ENCODE measurements at regions not wholly inside any gene's neighbourhood (a gene's known extent, or its start where the extent isn't known, plus 50 kb on each side); places are given as distances from the start of the nearest gene placed in this dataset.

DNA sequence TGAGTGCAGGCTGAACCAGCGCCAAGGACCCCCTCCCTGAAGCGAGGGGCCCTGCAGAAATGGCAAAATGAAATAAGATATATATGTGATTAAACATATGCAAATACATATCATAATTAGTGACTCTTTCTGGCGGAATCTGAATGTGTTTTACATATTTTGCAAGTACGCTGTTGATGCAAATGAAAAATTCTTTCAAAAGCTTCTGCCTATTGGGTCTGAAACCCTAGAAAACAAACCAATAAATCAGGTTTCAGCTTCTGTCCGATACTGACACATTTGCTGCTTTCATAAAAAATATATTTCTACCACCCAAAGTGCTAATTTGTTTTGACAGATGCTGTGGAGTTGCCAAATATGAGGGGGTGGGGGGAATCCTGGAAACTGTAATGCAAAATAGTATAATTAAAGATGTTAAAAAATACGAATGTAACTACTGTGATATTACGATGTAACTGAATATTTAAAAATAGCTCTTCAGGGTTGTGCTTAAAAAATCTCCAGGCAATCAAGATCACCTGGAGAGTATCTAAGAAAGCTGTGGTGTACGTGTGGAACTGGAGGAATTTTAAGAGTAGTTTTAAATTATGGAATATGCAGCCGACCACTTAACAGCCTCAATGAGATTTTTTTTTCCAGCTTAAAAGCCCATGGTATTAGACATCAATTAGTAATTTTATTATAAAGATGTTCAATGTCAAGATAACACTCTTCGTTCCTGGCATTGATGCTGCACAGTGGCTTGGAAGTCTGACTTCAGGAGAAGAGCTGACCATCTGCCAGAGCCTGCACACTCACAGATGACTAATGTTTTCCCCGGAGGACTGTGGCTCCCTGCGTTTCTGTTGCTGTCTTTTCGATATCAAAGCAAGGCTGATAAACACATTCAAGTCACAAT is 122.2 kb upstream of the RCN1 start:
- H3K36me3 Mint-ChIP-seq (ENCODE audit: insufficient read depth in 1 of 3, low read depth in 3 of 3): peaks cover 4 to 20% (median 5%) of the 10 kb centered on the region in 3 experiments; a peak in 5 of 7 replicates
- no peak overlapping the region for H3K27ac Mint-ChIP-seq
- DNase-seq: no peak
- no peaks in the 10 kb centered on the region for H3K4me1 Mint-ChIP-seq
- Histone ChIP-seq H3K23ac (ENCODE audit: insufficient read length, low read depth, low read length) (no peak overlapping the region), H2BK15ac (ENCODE audit: low read depth, low read length) (no peak overlapping the region), H4K8ac (replicated peaks; ENCODE audit: insufficient read length, low read depth, low read length) (no peak overlapping the region), H2BK20ac (ENCODE audit: low read depth, low read length, poor library complexity, severe bottlenecking) (no peak overlapping the region), H3T11ph (ENCODE audit: low read length) (no peak overlapping the region), H2AFZ (ENCODE audit: low read length) (no peak overlapping the region), H4K91ac (ENCODE audit: insufficient read length, low read depth, low read length) (no peak overlapping the region), H2BK120ac (ENCODE audit: low read depth, low read length, poor library complexity, severe bottlenecking) (no peak overlapping the region), H3K4me1 (ENCODE audit: insufficient read depth, low read length) (no peaks in the 10 kb centered on the region), H2BK12ac (ENCODE audit: insufficient read length, low read depth, low read length) (no peak overlapping the region), H3K27ac (ENCODE audit: insufficient read length, low read depth, low read length) (no peak overlapping the region), H2BK5ac (ENCODE audit: insufficient read length, low read length) (no peak overlapping the region), H3K9me3 (ENCODE audit: control insufficient read depth, low read depth, low read length) (no peaks in the 10 kb centered on the region), H3K4ac (ENCODE audit: low read depth, low read length) (no peak overlapping the region), H3K56ac (ENCODE audit: insufficient read length, low read depth, low read length) (no peak overlapping the region), H3K27me3 (ENCODE audit: insufficient read depth, low read length) (no peaks in the 10 kb centered on the region; the same call in 1 of the 2 replicates), H3K79me1 (ENCODE audit: insufficient read depth, low read depth, low read length, poor library complexity, severe bottlenecking) (no peaks in the 10 kb centered on the region), H3K14ac (ENCODE audit: insufficient read depth, low read length) (no peak overlapping the region), H3K9ac (ENCODE audit: extremely low read depth, insufficient read length, low read length) (no peak overlapping the region), H4K20me1 (ENCODE audit: control insufficient read depth, insufficient read depth, insufficient read length) (no peaks in the 10 kb centered on the region), H3K79me2 (ENCODE audit: insufficient read depth, low read length) (no peaks in the 10 kb centered on the region), H3K18ac (ENCODE audit: insufficient read length, low read depth, low read length) (no peak overlapping the region), H3K4me2 (ENCODE audit: insufficient read depth, insufficient read length, low read length) (no peak overlapping the region), H3K23me2 (ENCODE audit: insufficient read length, low read depth, low read length, poor library complexity, severe bottlenecking) (no peaks in the 10 kb centered on the region), H2AK5ac (ENCODE audit: insufficient read length, low read length) (no peak overlapping the region), H4K5ac (ENCODE audit: insufficient read length, low read depth, low read length) (no peak overlapping the region)
- TF ChIP-seq, protein P1, sequence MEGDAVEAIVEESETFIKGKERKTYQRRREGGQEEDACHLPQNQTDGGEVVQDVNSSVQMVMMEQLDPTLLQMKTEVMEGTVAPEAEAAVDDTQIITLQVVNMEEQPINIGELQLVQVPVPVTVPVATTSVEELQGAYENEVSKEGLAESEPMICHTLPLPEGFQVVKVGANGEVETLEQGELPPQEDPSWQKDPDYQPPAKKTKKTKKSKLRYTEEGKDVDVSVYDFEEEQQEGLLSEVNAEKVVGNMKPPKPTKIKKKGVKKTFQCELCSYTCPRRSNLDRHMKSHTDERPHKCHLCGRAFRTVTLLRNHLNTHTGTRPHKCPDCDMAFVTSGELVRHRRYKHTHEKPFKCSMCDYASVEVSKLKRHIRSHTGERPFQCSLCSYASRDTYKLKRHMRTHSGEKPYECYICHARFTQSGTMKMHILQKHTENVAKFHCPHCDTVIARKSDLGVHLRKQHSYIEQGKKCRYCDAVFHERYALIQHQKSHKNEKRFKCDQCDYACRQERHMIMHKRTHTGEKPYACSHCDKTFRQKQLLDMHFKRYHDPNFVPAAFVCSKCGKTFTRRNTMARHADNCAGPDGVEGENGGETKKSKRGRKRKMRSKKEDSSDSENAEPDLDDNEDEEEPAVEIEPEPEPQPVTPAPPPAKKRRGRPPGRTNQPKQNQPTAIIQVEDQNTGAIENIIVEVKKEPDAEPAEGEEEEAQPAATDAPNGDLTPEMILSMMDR (conservative IDR thresholded peaks at IDR 0.05): no peak
- no peak overlapping the region for H3K4me3 Mint-ChIP-seq
- 100% methylated on average over 2 of the region's 13 CpGs for WGBS (ENCODE audit: extremely low coverage, insufficient read length, low lambda C conversion rate)
- H3K9me3 Mint-ChIP-seq: peaks cover 17 to 23% of the 10 kb centered on the region in 2 experiments; a peak in 4 of 5 replicates
- H3K27me3 Mint-ChIP-seq (ENCODE audit: low read depth): peaks cover 2% of the 10 kb centered on the region
